ENCODE measurements at regions not wholly inside any gene's neighbourhood (a gene's known extent, or its start where the extent isn't known, plus 50 kb on each side); places are given as distances from the start of the nearest gene placed in this dataset.

DNA sequence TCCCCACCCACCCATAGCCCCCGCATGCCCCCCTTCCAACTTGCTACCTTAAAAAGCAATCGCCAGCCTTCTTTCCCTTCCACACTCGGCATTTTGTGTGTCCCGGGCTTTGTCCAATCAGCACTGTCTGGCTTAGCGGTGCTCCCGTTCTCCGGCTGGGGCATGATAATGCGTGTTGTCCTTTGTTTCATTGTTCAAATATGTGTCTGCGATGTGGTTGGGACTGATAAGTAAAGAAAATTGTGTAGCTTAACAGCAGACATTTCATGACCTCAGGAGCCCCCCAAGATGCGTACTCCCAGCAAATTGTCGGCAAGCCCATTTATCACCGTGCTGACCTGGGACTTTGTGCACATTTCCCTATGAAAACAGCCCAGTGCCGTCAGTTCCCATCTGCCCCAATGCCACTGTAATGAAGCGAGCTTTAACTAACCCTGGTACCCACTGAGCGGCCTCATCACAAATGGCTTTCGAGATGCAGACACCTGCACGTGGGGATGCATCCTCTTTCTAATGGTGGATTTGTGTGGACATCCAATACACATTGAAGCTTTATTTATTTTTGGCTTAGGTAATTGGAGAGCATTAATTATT is 167.0 kb upstream of the E2F8 start (continued):
- TF ChIP-seq ZBTB26 (CRISPR knock-in tag; IDR thresholded peaks at IDR 0.05) = no peak
- no peak for TF ChIP-seq ELF2 (CRISPR knock-in tag; IDR thresholded peaks at IDR 0.05)
- peak; percentile 78; the same call in 1 of the 2 replicates for TF ChIP-seq SOX6 (IDR thresholded peaks at IDR 0.05)
- TF ChIP-seq TAL1 (IDR thresholded peaks at IDR 0.05) = peak; percentile 48; the same call in 1 of the 2 replicates
- no peak for TF ChIP-seq SMARCA4 (IDR thresholded peaks at IDR 0.05)
- no peak for TF ChIP-seq ZNF12 (CRISPR knock-in tag; IDR thresholded peaks at IDR 0.05)
- TF ChIP-seq KDM5B (IDR thresholded peaks at IDR 0.05; ENCODE audit: insufficient replicate concordance, low read depth, low read length) = no peak
- TF ChIP-seq SMAD1 (IDR thresholded peaks at IDR 0.05; ENCODE audit: low read depth, low read length, partially characterized antibody) = no peak
- peak; percentile 52; the same call in 1 of the 2 replicates for TF ChIP-seq CBFA2T2 (conservative IDR thresholded peaks at IDR 0.05)
- peak; percentile 43; the same call in 1 of the 2 replicates for TF ChIP-seq ARID1B (IDR thresholded peaks at IDR 0.05)
- no peak for TF ChIP-seq DLX4 (CRISPR knock-in tag; IDR thresholded peaks at IDR 0.05)
- TF ChIP-seq, protein P1, sequence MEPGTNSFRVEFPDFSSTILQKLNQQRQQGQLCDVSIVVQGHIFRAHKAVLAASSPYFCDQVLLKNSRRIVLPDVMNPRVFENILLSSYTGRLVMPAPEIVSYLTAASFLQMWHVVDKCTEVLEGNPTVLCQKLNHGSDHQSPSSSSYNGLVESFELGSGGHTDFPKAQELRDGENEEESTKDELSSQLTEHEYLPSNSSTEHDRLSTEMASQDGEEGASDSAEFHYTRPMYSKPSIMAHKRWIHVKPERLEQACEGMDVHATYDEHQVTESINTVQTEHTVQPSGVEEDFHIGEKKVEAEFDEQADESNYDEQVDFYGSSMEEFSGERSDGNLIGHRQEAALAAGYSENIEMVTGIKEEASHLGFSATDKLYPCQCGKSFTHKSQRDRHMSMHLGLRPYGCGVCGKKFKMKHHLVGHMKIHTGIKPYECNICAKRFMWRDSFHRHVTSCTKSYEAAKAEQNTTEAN (CRISPR knock-in tag; IDR thresholded peaks at IDR 0.05) = no peak
- peak; percentile 44 for TF ChIP-seq TCF3 (CRISPR knock-in tag; IDR thresholded peaks at IDR 0.05)
- peak; percentile 69 for TF ChIP-seq CBFA2T3 (IDR thresholded peaks at IDR 0.05)
- no peak for TF ChIP-seq SMAD4 (CRISPR knock-in tag; conservative IDR thresholded peaks at IDR 0.05)
- TF ChIP-seq NCOA1 (IDR thresholded peaks at IDR 0.05; ENCODE audit: low read depth) = no peak
- no peak for TF ChIP-seq MTF1 (CRISPR knock-in tag; IDR thresholded peaks at IDR 0.05; ENCODE audit: borderline replicate concordance)
- no peak for TF ChIP-seq CHD1 (IDR thresholded peaks at IDR 0.05; ENCODE audit: low read length)
- TF ChIP-seq KDM4B (IDR thresholded peaks at IDR 0.05; ENCODE audit: borderline replicate concordance in 2 of 2, low read depth in 1 of 2) = no peak
- TF ChIP-seq TBL1XR1 (IDR thresholded peaks at IDR 0.05; ENCODE audit: low read length in 2 of 2) = no peak
- TF ChIP-seq NKRF (IDR thresholded peaks at IDR 0.05; ENCODE audit: borderline replicate concordance) = no peak
- TF ChIP-seq ZNF280A (IDR thresholded peaks at IDR 0.05; ENCODE audit: low read depth, partially characterized antibody) = no peak
- TF ChIP-seq ESRRA (IDR thresholded peaks at IDR 0.05; ENCODE audit: borderline replicate concordance, low read depth) = no peak
- TF ChIP-seq RNF2 (IDR thresholded peaks at IDR 0.05) = no peak
- no peak for TF ChIP-seq ARNT (IDR thresholded peaks at IDR 0.05)
